ENCODE measurements at regions not wholly inside any gene's neighbourhood (a gene's known extent, or its start where the extent isn't known, plus 50 kb on each side); places are given as distances from the start of the nearest gene placed in this dataset.

DNA sequence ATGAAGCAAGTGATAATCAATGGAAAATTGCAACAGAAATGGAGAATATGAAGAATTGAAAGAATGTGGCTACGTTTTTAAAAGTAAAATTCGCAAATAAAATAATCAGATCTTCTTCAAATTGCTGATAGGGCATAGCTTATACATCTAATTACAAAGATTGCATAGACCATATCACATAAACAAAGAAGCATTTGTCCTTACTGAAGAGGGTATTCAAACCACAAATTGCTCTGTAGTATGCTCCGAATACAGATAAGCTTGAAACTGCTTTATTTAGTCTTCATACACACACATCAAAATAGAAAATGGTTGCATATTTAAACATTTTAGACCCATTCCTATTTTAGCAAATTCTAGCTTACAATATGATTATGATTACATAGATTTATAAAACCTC is 206.7 kb upstream of the SLIT2 start:
- DNase-seq (ENCODE audit: extremely low spot score), result no peak
- CTCF ChIA-PET, result interaction anchor here (1.2 kb wide), 1 partner anchor 25 kb away, joined by 3 read pairs; no protein-coding TSS in a partner anchor
- POLR2A ChIA-PET, result no interaction called here
- no peak for TF ChIP-seq CTCF (IDR thresholded peaks at IDR 0.05; ENCODE audit: control extremely low read depth, extremely low read depth, low read depth, missing control alignments)

DNA sequence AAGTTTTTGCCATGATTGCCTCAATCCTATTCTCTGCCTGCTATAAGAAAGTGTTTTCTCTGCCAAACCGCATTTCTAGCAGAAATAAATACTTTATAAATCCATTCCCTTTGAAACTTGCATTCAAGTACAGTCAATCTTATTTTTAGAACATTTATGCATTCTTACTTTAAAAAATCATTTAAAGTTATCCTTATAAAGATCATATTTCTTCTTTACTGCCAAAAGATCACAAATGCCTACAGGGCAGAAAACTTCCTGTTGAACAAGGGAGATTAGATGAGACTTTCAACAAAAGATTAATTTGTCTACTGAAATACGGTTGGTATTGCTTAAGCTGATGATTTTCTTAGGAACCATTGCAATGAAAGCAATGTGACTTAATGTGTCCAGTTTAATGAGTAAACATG is 207.2 kb upstream of the SLIT2 start:
- ChIA-PET CTCF (interaction anchor here (1.2 kb wide), 1 partner anchor 25 kb away, joined by 3 read pairs; no protein-coding TSS in a partner anchor), POLR2A (no interaction called here)
- no peak for DNase-seq (ENCODE audit: extremely low spot score)
- no peak for TF ChIP-seq CTCF (IDR thresholded peaks at IDR 0.05; ENCODE audit: control extremely low read depth, extremely low read depth, low read depth, missing control alignments)

- POLR2A ChIA-PET, result no interaction called here
- TF ChIP-seq CTCF (IDR thresholded peaks at IDR 0.05; ENCODE audit: control extremely low read depth, extremely low read depth, low read depth, missing control alignments), result no peak
- CTCF ChIA-PET, result no interaction called here
- no peak for DNase-seq (ENCODE audit: extremely low spot score)
Observed at GRCh38 chr4:20043991-20044390, 207.7 kb upstream of the SLIT2 start.

GRCh38 chr4:20042769-20043168 is 208.9 kb upstream of the SLIT2 start:
- ChIA-PET CTCF (no interaction called here), POLR2A (no interaction called here)
- TF ChIP-seq CTCF (IDR thresholded peaks at IDR 0.05; ENCODE audit: control extremely low read depth, extremely low read depth, low read depth, missing control alignments), result no peak
- DNase-seq (ENCODE audit: extremely low spot score), result no peak

DNA sequence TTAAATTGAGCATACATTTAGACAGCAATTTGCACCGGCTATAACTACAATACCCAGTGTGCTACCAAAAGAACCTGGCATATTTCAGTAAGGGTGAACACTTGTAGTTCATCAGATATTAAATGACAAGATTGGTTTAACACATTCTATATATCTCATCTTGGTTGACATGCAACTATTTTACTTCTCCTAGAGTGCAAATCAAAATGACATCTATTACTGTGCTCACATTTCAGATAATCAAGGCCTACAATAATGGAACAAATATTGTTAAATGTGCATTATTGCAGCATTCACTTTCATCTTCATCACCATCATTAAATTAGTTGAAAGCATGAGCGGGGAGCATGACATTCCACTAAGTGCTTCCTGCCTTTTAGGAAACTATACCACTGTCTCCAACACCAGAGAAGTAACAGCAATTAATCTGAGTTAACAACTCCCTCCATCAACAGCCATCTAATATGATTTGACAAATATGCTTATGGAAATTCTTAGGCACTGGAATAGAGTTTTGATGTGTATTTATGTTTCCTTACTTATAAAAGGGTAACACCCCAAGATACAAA is 209.8 kb upstream of the SLIT2 start:
- ChIA-PET POLR2A (no interaction called here), CTCF (no interaction called here)
- TF ChIP-seq CTCF (IDR thresholded peaks at IDR 0.05; ENCODE audit: control extremely low read depth, extremely low read depth, low read depth, missing control alignments), result no peak
- no peak for DNase-seq (ENCODE audit: extremely low spot score)

DNA sequence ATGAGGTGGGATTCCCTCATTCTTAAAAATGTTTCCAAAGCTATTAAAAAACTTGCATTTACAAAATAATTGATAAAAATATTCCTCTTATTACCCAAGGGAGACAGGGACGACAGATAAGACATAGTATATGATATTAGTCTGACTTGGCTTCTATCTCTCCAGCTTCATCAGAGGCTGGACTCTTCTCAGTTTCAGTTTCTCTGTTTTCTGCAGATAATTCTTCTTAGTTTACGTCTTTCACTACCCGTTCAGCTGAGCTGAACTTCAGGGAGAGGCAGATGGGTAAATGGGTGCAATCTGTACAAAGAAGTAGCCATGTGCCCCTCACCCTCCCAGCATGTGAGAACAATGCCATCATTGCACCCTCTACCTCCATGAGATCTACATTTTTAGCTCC is 214.0 kb upstream of the SLIT2 start:
- no peak for DNase-seq (ENCODE audit: extremely low spot score)
- TF ChIP-seq CTCF (IDR thresholded peaks at IDR 0.05; ENCODE audit: control extremely low read depth, extremely low read depth, low read depth, missing control alignments), result no peak
- CTCF ChIA-PET, result interaction anchor here (0.6 kb wide), 1 partner anchor 10 kb away, joined by 3 read pairs; no protein-coding TSS in a partner anchor
- POLR2A ChIA-PET, result no interaction called here

DNA sequence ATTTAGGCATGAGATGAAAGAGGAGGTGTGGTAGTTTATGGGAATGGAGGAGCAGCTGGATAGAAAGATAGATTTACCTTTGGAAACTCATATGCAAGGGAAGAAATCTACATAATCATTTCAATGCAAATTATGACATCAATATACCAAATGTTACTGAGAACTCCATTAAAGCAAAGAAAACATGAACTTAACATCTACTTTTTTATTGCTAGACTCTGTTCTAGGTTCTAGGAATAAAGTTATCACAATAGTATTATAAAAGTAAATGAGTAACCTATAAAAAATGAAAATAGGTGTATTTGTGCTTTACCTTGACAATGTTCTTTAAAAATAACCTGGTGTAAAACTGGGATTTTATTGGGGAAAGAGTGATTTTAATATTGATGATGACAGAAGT is 221.6 kb upstream of the SLIT2 start:
- no peak for DNase-seq (ENCODE audit: extremely low spot score)
- CTCF ChIA-PET, result no interaction called here
- POLR2A ChIA-PET, result no interaction called here
- TF ChIP-seq CTCF (IDR thresholded peaks at IDR 0.05; ENCODE audit: control extremely low read depth, extremely low read depth, low read depth, missing control alignments), result no peak

All from GM10248 (cell line).